NCI-H2227 treated with DMSO at 0.1 percent for 48 hours (cell line): ENCODE measurements at regions not wholly inside any gene's neighbourhood (a gene's known extent, or its start where the extent isn't known, plus 50 kb on each side); places are given as distances from the start of the nearest gene placed in this dataset.

Experiments
- DNase-seq: peaks from one replicate; lab custom pipeline; 2025; lab: John Stamatoyannopoulos, UW

DNA sequence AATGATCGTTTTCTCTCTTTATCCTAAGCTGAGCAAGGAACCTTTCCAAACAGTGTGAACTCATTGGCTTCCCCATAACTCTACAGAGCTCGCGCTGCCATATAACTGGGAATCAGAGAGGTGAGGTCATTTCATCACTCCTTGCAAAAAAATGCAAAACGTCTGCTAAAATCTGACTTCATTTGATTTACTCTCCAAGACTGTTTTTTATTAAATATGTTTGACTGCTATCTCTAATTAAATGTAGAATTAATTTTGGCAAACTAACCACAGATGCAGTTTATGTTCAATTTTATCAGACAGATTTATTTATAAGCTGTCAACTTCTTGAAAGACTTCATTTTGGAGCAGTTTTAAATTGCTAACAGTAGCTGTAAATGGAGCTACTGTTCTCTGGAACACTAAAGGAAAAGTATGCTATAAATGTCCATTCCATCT, 131.6 kb upstream of the SOX5 start:
- DNase-seq: no peak

GRCh38 chr12:24080465-24080864, 131.0 kb upstream of the SOX5 start:
- DNase-seq: no peak

DNA sequence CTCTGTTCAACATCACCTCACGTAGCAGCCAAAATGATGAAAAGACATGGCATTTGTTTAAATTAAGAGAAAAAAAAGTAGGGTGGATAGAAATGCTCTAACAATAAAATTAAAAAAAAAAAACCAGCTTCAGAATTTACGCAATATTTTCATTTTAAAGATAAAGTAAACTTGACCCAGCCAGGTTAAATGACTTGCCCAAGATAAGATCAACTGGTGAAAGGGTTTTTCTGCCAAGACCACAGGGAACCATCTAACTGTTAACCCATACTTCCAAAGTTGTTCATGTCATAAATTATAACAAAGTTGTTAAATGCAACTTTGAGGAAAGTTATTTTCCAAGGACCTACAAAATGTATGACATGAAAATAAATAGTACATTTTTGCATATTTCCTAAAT, 129.6 kb upstream of the SOX5 start:
- DNase-seq: no peak

DNA sequence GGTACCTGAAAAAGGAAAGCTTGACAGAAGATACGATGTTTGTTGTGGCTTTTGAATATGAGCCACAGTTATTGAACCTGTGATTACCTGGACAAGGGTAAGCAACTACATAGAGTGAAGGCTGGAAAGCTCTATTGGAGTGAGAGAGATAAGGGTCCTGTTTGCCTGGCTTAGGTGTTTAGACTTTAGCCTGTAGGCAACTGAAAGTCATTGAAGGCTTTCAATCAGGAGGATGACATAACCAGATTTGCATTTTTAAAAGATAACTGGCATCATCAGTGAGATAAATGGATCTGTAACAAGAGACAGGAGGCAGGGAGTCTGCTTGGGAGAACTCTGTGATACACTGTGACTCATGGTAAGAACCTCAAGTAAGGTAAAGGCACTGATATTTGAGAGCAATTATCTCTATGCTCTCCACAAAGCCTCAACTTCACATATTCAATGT, 128.9 kb upstream of the SOX5 start:
- no peak for DNase-seq

GRCh38 chr12:24077161-24077560, 127.7 kb upstream of the SOX5 start:
- DNase-seq: no peak

- DNase-seq: no peak
These were observed 126.2 kb upstream of the SOX5 start for GRCh38 chr12:24075650-24076049.

- no peak for DNase-seq
These were observed 123.8 kb upstream of the SOX5 start for GRCh38 chr12:24073170-24073810.

DNA sequence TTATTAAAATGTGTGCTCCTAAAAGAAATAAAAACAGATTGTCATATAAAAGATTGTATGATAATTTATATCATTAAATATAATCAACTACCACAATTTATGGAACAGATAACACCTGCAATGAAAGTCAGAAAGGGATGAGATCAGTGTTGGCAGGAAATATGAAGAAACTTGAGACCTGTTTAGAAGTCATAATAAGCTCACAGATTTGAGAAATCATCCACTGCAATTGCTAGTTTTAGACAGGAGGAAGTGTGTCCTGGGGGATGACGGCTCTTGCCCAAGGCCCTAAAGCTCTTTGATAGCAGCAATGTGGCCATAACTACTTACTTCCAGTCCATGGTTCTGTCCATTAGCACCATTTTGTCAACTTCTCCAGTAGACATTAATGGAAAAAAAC, 122.8 kb upstream of the SOX5 start:
- DNase-seq: no peak

DNA sequence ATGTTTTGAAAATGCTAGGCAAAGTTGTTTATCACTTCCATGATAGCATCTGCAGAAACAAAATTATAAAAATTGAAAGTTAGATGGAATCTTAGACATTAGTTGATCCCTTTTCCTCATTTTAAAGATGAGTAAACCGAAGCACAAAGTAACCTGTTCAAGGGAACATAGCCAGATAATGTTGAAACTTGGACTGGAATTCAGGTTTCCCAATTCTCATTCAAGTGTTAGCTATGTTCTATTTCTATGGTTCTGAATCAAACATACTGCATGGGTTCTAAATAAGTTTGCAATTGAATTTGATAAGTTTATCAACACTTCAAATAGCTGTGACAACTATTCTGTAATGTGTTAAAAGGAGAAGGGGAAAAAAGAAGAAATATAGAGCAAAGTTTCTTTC, 122.4 kb upstream of the SOX5 start:
- DNase-seq: no peak

DNA sequence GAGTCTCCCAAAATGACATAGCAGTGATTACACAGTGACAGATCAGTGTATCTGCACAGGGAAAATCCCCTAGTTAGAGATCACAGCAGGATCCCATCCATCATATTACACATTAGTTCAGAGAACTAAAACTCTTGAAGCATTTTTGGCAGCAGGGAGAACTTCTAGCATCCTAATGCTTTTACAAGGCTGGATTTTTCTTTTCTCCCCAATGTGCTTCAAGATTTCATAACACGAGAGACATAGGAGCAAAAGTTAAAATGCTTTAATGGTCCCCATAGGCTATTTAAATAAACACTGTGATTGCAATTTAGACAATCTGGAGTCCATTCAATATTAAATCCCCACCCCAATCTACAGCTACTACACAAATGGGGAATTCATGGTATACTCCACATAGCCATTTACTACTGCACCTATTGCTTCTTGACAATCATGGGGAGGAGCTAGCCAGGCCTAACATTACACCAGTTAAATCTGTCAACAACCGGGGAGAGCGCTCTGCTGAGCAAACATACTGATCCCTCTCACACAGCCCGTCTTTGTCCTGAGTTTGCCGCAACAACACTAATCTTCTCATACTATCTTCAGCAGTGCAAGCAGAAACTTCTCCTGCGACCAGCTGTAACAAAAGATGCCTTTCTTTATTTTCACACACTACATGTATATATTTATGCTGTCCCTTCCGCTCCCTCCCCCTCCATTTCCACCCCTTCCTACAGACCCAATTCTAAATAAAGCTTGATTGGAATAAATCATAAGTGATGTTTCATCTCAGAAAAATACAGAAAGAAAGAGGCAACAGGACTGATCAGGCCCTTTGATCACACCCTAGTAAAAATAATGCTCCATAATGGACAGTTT, 120.3 kb upstream of the SOX5 start:
- DNase-seq: peak; percentile 34

DNA sequence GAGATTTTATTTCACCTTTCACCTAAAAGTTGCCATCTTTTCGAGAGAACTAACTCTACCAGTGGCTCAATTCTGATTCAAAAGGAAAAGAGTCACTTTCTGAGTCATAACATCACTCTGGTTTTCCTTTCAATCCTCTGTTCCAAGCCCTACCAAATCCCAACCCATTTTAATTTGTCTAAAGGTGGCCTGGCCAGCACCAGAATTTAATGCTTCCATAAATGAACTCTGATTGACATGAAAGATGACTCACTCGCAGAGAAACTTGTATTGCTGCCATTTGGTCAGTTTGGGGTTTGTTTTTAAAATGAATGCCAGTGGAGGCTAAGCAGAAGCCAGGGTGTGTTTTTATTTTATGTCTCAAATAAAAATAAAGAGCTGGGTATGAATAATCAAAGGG, 117.4 kb upstream of the SOX5 start:
- no peak for DNase-seq

GRCh38 chr12:24066097-24066496, 116.6 kb upstream of the SOX5 start:
- no peak for DNase-seq

- no peak for DNase-seq
These were observed 113.3 kb upstream of the SOX5 start for GRCh38 chr12:24062642-24063245.

- DNase-seq: no peak
These were observed 110.6 kb upstream of the SOX5 start for GRCh38 chr12:24060089-24060488.

- no peak for DNase-seq
These were observed 108.5 kb upstream of the SOX5 start for GRCh38 chr12:24057920-24058476.

DNA sequence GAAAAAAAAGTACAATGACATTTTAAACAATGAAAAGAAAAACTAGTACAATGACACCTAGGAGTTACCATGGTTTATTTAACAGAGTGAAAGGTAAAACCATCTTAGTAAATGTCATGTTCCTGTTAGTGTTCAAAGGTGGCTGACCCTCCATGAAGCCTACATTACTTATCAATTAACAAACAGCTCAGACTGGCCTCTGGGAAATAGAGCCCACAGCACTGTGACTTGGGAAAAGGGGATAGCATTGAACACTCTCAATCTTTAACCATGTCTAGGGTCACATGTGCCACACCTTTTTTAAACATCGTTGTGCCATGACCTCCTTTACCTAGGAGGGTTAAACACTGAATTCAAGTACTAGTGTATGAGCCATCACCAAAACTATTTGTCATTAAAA, 106.3 kb upstream of the SOX5 start:
- no peak for DNase-seq

- no peak for DNase-seq
These were observed 104.9 kb upstream of the SOX5 start for GRCh38 chr12:24054416-24054815.

DNA sequence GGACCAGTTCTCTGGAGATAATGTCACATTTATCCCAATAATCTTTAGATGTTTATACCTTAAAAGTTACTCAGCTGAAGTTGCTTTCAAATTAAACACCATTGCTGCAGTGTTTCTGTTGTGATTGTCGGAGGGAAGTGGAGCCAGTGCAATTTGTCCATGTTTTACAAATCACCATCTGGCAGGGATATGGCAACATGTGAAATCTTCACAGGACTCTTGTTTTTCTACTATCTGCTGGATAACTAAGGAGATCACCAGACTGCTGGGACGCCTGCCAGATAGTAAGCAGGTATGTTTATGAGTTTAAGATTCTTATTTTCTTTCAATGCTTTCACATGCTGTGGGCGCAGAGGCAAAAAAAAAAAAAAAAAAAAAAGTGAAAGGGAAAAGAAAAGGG, 100.3 kb upstream of the SOX5 start:
- no peak for DNase-seq

- DNase-seq: no peak
These were observed 99.6 kb upstream of the SOX5 start for GRCh38 chr12:24049101-24049500.

DNA sequence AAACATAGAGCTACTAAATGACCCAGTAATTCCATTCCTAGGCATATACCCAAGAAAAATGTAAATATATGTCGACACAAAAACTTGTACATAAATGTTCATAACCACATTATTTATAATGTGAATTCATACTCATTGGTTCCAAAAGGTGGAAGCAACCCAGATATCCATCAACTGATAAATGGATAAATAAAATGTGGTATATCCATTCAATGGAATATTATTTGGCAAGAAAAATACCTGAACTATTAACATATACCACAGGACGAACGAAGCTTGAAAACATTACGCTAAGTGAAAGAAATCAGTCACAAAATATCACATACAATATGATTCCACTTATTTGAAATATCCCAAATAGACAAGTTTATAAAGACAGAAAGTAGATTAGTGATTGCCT, 99.0 kb upstream of the SOX5 start:
- DNase-seq: no peak

DNA sequence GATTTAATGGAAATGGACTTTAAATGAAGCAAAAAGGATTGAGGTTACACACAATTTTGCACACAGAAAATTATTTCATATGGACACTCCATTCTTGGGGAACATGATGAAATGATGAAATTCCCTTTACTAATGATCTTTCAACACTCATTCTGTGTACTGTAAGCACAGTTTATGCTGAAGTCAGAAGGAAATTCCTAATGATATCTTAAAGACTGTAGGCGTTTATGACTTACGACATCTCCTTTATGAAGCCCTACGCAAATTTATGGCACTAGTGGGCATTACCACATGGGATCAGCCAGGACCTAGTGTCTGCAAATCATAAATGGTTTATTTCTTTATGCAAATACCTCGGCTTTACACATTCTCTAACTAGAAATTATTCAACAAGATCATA, 97.9 kb upstream of the SOX5 start:
- DNase-seq: no peak

- no peak for DNase-seq
These were observed 96.4 kb upstream of the SOX5 start for GRCh38 chr12:24045816-24046257.
